ENCODE measurements at regions not wholly inside any gene's neighbourhood (a gene's known extent, or its start where the extent isn't known, plus 50 kb on each side); places are given as distances from the start of the nearest gene placed in this dataset.

- peak overlapping the region in 1 of 2 donors; percentile 54 for H3K27ac ChIP-seq (ENCODE audit: low read depth in 2 of 2, low read length in 2 of 2)
- intact Hi-C loops (cut with DNase I) = no loop called here
- H3K27me3 ChIP-seq (ENCODE audit: control insufficient read depth, insufficient read depth, low read length) = no peaks in the 10 kb centered on the region
- DNase-seq (peak in 1 of 5 donors; percentile 11), FAIRE-seq (no peak)
- peaks cover 8 to 19% (median 13%) of the 10 kb centered on the region in 3 donors for H3K4me1 ChIP-seq (ENCODE audit: control insufficient read depth in 2 of 3, insufficient read depth in 2 of 3, low read depth in 1 of 3, low read length in 3 of 3)
- no peaks in the 10 kb centered on the region for H3K9me3 ChIP-seq (ENCODE audit: control insufficient read depth in 2 of 3, insufficient read depth in 1 of 3, low read length in 3 of 3)
- no peak overlapping the region for H3K4me3 ChIP-seq (ENCODE audit: low read length in 3 of 3)
- H3K36me3 ChIP-seq (ENCODE audit: control insufficient read depth in 2 of 3, insufficient read depth in 3 of 3, low read length in 3 of 3) = no peaks in the 10 kb centered on the region
- H3K9ac ChIP-seq (ENCODE audit: low read length in 3 of 3) = no peak overlapping the region
- TF ChIP-seq CTCF (IDR thresholded peaks at IDR 0.05; ENCODE audit: borderline replicate concordance, extremely low read depth, insufficient read depth) = no peak
Observed at GRCh38 chr7:94297397-94297838, 97.3 kb upstream of the COL1A2 start.

GRCh38 chr7:94298943-94299342, 95.8 kb upstream of the COL1A2 start:
- no peak for FAIRE-seq
- no peaks in the 10 kb centered on the region for H3K27me3 ChIP-seq (ENCODE audit: control insufficient read depth, insufficient read depth, low read length)
- intact Hi-C loops (cut with DNase I) = no loop called here
- H3K9ac ChIP-seq (ENCODE audit: low read length in 3 of 3) = no peak overlapping the region
- H3K4me1 ChIP-seq (ENCODE audit: control insufficient read depth in 2 of 3, insufficient read depth in 2 of 3, low read depth in 1 of 3, low read length in 3 of 3) = peaks cover 13 to 19% (median 17%) of the 10 kb centered on the region in 3 donors
- no peak overlapping the region for H3K27ac ChIP-seq (ENCODE audit: low read depth in 2 of 2, low read length in 2 of 2)
- TF ChIP-seq CTCF (IDR thresholded peaks at IDR 0.05; ENCODE audit: borderline replicate concordance, extremely low read depth, insufficient read depth) = no peak
- DNase-seq = no peak
- H3K36me3 ChIP-seq (ENCODE audit: control insufficient read depth in 2 of 3, insufficient read depth in 3 of 3, low read length in 3 of 3) = no peaks in the 10 kb centered on the region
- H3K9me3 ChIP-seq (ENCODE audit: control insufficient read depth in 2 of 3, insufficient read depth in 1 of 3, low read length in 3 of 3) = no peaks in the 10 kb centered on the region
- H3K4me3 ChIP-seq (ENCODE audit: low read length in 3 of 3) = no peak overlapping the region

DNA sequence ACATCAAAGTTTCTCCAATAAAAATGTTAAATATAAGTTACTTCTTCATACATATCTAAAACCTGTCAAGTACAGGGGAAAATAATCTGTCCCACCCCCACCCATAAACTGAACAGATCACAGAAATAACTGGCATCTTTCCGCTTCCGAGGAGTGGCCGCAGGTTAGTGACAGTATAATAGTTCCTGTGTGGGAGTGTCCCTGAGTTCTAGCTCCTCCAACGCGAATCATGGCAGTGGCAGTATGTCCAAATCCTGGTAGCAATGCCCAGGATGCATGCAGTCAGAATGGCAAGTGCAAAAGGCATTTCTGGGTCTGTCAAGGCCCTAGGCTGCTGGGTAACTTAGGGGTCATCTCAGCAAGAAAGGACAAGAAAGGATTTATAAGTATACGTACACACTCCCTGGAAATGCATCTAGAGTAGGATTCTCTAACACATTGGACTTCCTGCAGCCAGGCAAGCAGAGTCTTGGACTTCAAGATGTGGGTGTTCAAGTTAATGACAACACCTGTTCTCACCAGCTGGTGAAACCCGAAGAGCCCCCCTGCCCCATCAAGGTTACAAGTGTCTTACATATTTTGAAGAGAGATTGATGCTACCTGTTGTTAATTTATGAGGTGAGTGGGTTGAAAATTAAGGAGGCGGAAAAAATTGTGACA, 94.4 kb upstream of the COL1A2 start:
- Histone ChIP-seq H3K36me3 (ENCODE audit: control insufficient read depth in 2 of 3, insufficient read depth in 3 of 3, low read length in 3 of 3) (no peaks in the 10 kb centered on the region), H3K4me3 (ENCODE audit: low read length in 3 of 3) (no peak overlapping the region), H3K27me3 (ENCODE audit: control insufficient read depth, insufficient read depth, low read length) (no peaks in the 10 kb centered on the region), H3K9me3 (ENCODE audit: control insufficient read depth in 2 of 3, insufficient read depth in 1 of 3, low read length in 3 of 3) (no peaks in the 10 kb centered on the region), H3K4me1 (ENCODE audit: control insufficient read depth in 2 of 3, insufficient read depth in 2 of 3, low read depth in 1 of 3, low read length in 3 of 3) (peaks cover 13 to 19% (median 17%) of the 10 kb centered on the region in 3 donors), H3K27ac (ENCODE audit: low read depth in 2 of 2, low read length in 2 of 2) (no peak overlapping the region), H3K9ac (ENCODE audit: low read length in 3 of 3) (no peak overlapping the region)
- peak in 2 of 5 donors; percentile 14 to 25 for DNase-seq
- TF ChIP-seq CTCF (IDR thresholded peaks at IDR 0.05; ENCODE audit: borderline replicate concordance, extremely low read depth, insufficient read depth) = no peak
- intact Hi-C loops (cut with DNase I) = no loop called here
- no peak for FAIRE-seq
